Naive thymus-derived CD4-positive, alpha-beta T cell (primary cell): ENCODE measurements at regions not wholly inside any gene's neighbourhood (a gene's known extent, or its start where the extent isn't known, plus 50 kb on each side); places are given as distances from the start of the nearest gene placed in this dataset.
"Not testable (repeated sequence)": the region's sequence is repeated elsewhere in the genome, so short reads cannot be mapped to it uniquely, and the experiment has no call there.

ENCODE experiments used
- ATAC-seq: fragments of 150-1000 bp; cut with Tn5 transposase; 2 replicates; pipeline ENCODE4 v1.10.0; 2021; ENCODE audit warnings: mild to moderate bottlenecking, moderate library complexity
- CTCF ChIA-PET: fragments of 350-600 bp; sonication (Branson Sonifier 250); formaldehyde crosslinking; loops from one replicate; lab custom pipeline; 2021; ENCODE audit warnings: antibody characterized with exemption; lab: Charles Lee
- POLR2A ChIA-PET: fragments of 350-600 bp; sonication (Branson Sonifier 250); formaldehyde crosslinking; loops from one replicate; lab custom pipeline; 2021; ENCODE audit warnings: antibody characterized with exemption, inconsistent platforms; lab: Charles Lee
- DNase-seq, 9 donors: peaks; one replicate each; pipeline versions ENCODE4 v3.0.0 to v3.0.0-alpha.2; 2020 to 2022; ENCODE audit warnings: mixed read lengths in 1 of 9
- H3K27ac ChIP-seq: one replicate; pipeline ENCODE4 v1.7.0; 2013; ENCODE audit warnings: mild to moderate bottlenecking, low read depth, low read length, moderate library complexity
- H3K27me3 ChIP-seq, 2 donors: one replicate each; pipeline ENCODE4 v1.7.0; 2013; ENCODE audit warnings: low read length in 2 of 2, mild to moderate bottlenecking in 2 of 2, moderate library complexity in 2 of 2; ENCODE audit not compliant: control insufficient read depth in 2 of 2, insufficient read depth in 2 of 2
- H3K36me3 ChIP-seq, 3 experiments: 1 replicate in 2 of 3; 2 replicates in 1 of 3; pipeline ENCODE4 v1.7.0; 2013; ENCODE audit warnings: low read length in 3 of 3, mild to moderate bottlenecking in 3 of 3, moderate library complexity in 1 of 3; ENCODE audit not compliant: insufficient read depth in 3 of 3, control insufficient read depth in 2 of 3
- H3K4me1 ChIP-seq, 2 donors: one replicate each; pipeline ENCODE4 v1.7.0; 2013; ENCODE audit warnings: low read length in 2 of 2, mild to moderate bottlenecking in 2 of 2, moderate library complexity in 1 of 2; ENCODE audit not compliant: control insufficient read depth in 2 of 2, insufficient read depth in 2 of 2
- H3K4me3 ChIP-seq: 2 replicates; pipeline ENCODE4 v1.7.0; 2013; ENCODE audit warnings: mild to moderate bottlenecking, low read length
- H3K9me3 ChIP-seq, 3 experiments: 1 replicate in 2 of 3; 2 replicates in 1 of 3; pipeline ENCODE4 v1.7.0; 2013; ENCODE audit warnings: low read length in 3 of 3; ENCODE audit not compliant: control insufficient read depth in 2 of 3
- H3K27ac Mint-ChIP-seq, 9 donors: one replicate each; pipeline ENCODE4 v1.8.0; 2020 to 2022; ENCODE audit warnings: mixed read lengths in 9 of 9, mild to moderate bottlenecking in 8 of 9, moderate library complexity in 5 of 9, inconsistent platforms in 2 of 9
- H3K27me3 Mint-ChIP-seq, 5 donors: one replicate each; pipeline ENCODE4 v1.8.0; 2021 to 2022; ENCODE audit warnings: mixed read lengths in 5 of 5, mild to moderate bottlenecking in 1 of 5
- H3K36me3 Mint-ChIP-seq, 5 donors: one replicate each; pipeline ENCODE4 v1.8.0; 2020 to 2022; ENCODE audit warnings: mixed read lengths in 5 of 5, mild to moderate bottlenecking in 3 of 5, inconsistent platforms in 1 of 5
- H3K4me1 Mint-ChIP-seq, 7 donors: one replicate each; pipeline ENCODE4 v1.8.0; 2020 to 2022; ENCODE audit warnings: mixed read lengths in 7 of 7, mild to moderate bottlenecking in 3 of 7, inconsistent platforms in 1 of 7
- H3K4me3 Mint-ChIP-seq, 10 donors: one replicate each; pipeline ENCODE4 v1.8.0; 2020 to 2022; ENCODE audit warnings: mild to moderate bottlenecking in 10 of 10, mixed read lengths in 10 of 10, moderate library complexity in 6 of 10, inconsistent platforms in 2 of 10
- H3K9me3 Mint-ChIP-seq, 11 donors: one replicate each; pipeline ENCODE4 v1.8.0; 2020 to 2022; ENCODE audit warnings: mixed read lengths in 11 of 11, mild to moderate bottlenecking in 4 of 11, inconsistent platforms in 1 of 11, moderate library complexity in 1 of 11
- intact Hi-C, 2 donors: fragments of 100-400 bp; cut with micrococcal nuclease; formaldehyde crosslinking; loops; one replicate each; pipeline ENCODE4 v1.15.1; 2023

- no peak overlapping the region for H3K4me3 ChIP-seq
- Mint-ChIP-seq H3K4me1 (no peaks in the 10 kb centered on the region), H3K9me3 (peaks cover 0 to 8% (median 0%) of the 10 kb centered on the region in 11 donors), H3K4me3 (no peak overlapping the region), H3K27me3 (no peaks in the 10 kb centered on the region), H3K36me3 (no peaks in the 10 kb centered on the region), H3K27ac (no peak overlapping the region)
- CTCF ChIA-PET: no interaction called here
- no peaks in the 10 kb centered on the region for H3K36me3 ChIP-seq
- POLR2A ChIA-PET: no interaction called here
- H3K27ac ChIP-seq: no peak overlapping the region
- H3K9me3 ChIP-seq: no peaks in the 10 kb centered on the region
- no peaks in the 10 kb centered on the region for H3K4me1 ChIP-seq
- no peak for DNase-seq
- no peaks in the 10 kb centered on the region for H3K27me3 ChIP-seq
- intact Hi-C loops: no loop called here
- ATAC-seq: no peak
These were observed 114.1 kb downstream of the FSCB start for GRCh38 chr14:44392984-44393383.

- H3K4me3 ChIP-seq: no peak overlapping the region
- DNase-seq (no peak), ATAC-seq (no peak)
- H3K36me3 Mint-ChIP-seq: no peaks in the 10 kb centered on the region
- H3K27me3 Mint-ChIP-seq: no peaks in the 10 kb centered on the region
- no peaks in the 10 kb centered on the region for H3K36me3 ChIP-seq
- H3K9me3 ChIP-seq: no peaks in the 10 kb centered on the region
- POLR2A ChIA-PET: no interaction called here
- no peaks in the 10 kb centered on the region for H3K4me1 ChIP-seq
- no peak overlapping the region for H3K27ac Mint-ChIP-seq
- CTCF ChIA-PET: no interaction called here
- intact Hi-C loops: no loop called here
- H3K4me1 Mint-ChIP-seq: no peaks in the 10 kb centered on the region
- no peak overlapping the region for H3K27ac ChIP-seq
- H3K27me3 ChIP-seq: no peaks in the 10 kb centered on the region
- H3K4me3 Mint-ChIP-seq: no peak overlapping the region
- peaks cover 0 to 6% (median 0%) of the 10 kb centered on the region in 11 donors for H3K9me3 Mint-ChIP-seq
These were observed 118.8 kb downstream of the FSCB start for GRCh38 chr14:44388306-44388705.

- H3K4me3 Mint-ChIP-seq: no peak overlapping the region
- ChIA-PET POLR2A (no interaction called here), CTCF (no interaction called here)
- H3K27ac Mint-ChIP-seq: no peak overlapping the region
- no peaks in the 10 kb centered on the region for H3K27me3 Mint-ChIP-seq
- Histone ChIP-seq H3K4me1 (no peaks in the 10 kb centered on the region), H3K4me3 (no peak overlapping the region), H3K36me3 (no peaks in the 10 kb centered on the region), H3K9me3 (no peaks in the 10 kb centered on the region), H3K27me3 (no peaks in the 10 kb centered on the region), H3K27ac (no peak overlapping the region)
- ATAC-seq: no peak
- no peaks in the 10 kb centered on the region for H3K4me1 Mint-ChIP-seq
- H3K9me3 Mint-ChIP-seq: peaks cover 0 to 8% (median 0%) of the 10 kb centered on the region in 11 donors
- no peak for DNase-seq
- intact Hi-C loops: no loop called here
- H3K36me3 Mint-ChIP-seq: no peaks in the 10 kb centered on the region
These were observed 121.2 kb downstream of the FSCB start for GRCh38 chr14:44385906-44386305.

GRCh38 chr14:44385296-44385695 lies 121.8 kb downstream of the FSCB start:
- H3K27me3 Mint-ChIP-seq, H3K4me1 ChIP-seq, H3K9me3 ChIP-seq, ATAC-seq, H3K36me3 Mint-ChIP-seq, POLR2A ChIA-PET, DNase-seq, CTCF ChIA-PET, H3K27me3 ChIP-seq, H3K4me3 ChIP-seq, H3K27ac ChIP-seq, intact Hi-C loops, H3K4me3 Mint-ChIP-seq, H3K36me3 ChIP-seq, H3K4me1 Mint-ChIP-seq, H3K27ac Mint-ChIP-seq: not testable (repeated sequence)
- peaks cover 0 to 11% (median 2%) of the 10 kb centered on the region in 11 donors for H3K9me3 Mint-ChIP-seq

GRCh38 chr14:44384601-44385293 lies 122.3 kb downstream of the FSCB start:
- CTCF ChIA-PET, H3K9me3 ChIP-seq, H3K27ac ChIP-seq, H3K36me3 Mint-ChIP-seq, H3K4me3 Mint-ChIP-seq, DNase-seq, POLR2A ChIA-PET, H3K36me3 ChIP-seq, H3K27ac Mint-ChIP-seq, H3K4me1 Mint-ChIP-seq, intact Hi-C loops, H3K27me3 ChIP-seq, H3K27me3 Mint-ChIP-seq, H3K4me3 ChIP-seq, H3K4me1 ChIP-seq, ATAC-seq: not testable (repeated sequence)
- peaks cover 0 to 13% (median 2%) of the 10 kb centered on the region in 11 donors for H3K9me3 Mint-ChIP-seq

GRCh38 chr14:44384093-44384492 lies 123.0 kb downstream of the FSCB start:
- Histone ChIP-seq H3K27ac (no peak overlapping the region), H3K4me3 (no peak overlapping the region), H3K27me3 (no peaks in the 10 kb centered on the region), H3K36me3 (no peaks in the 10 kb centered on the region), H3K9me3 (no peaks in the 10 kb centered on the region), H3K4me1 (no peaks in the 10 kb centered on the region)
- no peaks in the 10 kb centered on the region for H3K36me3 Mint-ChIP-seq
- DNase-seq: no peak
- intact Hi-C loops: no loop called here
- no peaks in the 10 kb centered on the region for H3K27me3 Mint-ChIP-seq
- H3K27ac Mint-ChIP-seq: no peak overlapping the region
- H3K4me3 Mint-ChIP-seq: no peak overlapping the region
- no peak for ATAC-seq
- H3K4me1 Mint-ChIP-seq: no peaks in the 10 kb centered on the region
- POLR2A ChIA-PET: no interaction called here
- CTCF ChIA-PET: no interaction called here
- peaks cover 0 to 13% (median 2%) of the 10 kb centered on the region in 11 donors for H3K9me3 Mint-ChIP-seq

- ChIA-PET CTCF (no interaction called here), POLR2A (no interaction called here)
- Histone ChIP-seq H3K4me3 (no peak overlapping the region), H3K27me3 (no peaks in the 10 kb centered on the region), H3K27ac (no peak overlapping the region), H3K36me3 (no peaks in the 10 kb centered on the region), H3K9me3 (no peaks in the 10 kb centered on the region), H3K4me1 (no peaks in the 10 kb centered on the region)
- intact Hi-C loops: no loop called here
- Mint-ChIP-seq H3K36me3 (no peaks in the 10 kb centered on the region), H3K4me1 (no peaks in the 10 kb centered on the region), H3K9me3 (peaks cover 0 to 13% (median 2%) of the 10 kb centered on the region in 11 donors), H3K4me3 (no peak overlapping the region), H3K27me3 (no peaks in the 10 kb centered on the region), H3K27ac (no peak overlapping the region)
- no peak for DNase-seq
- no peak for ATAC-seq
These were observed 123.4 kb downstream of the FSCB start for GRCh38 chr14:44383636-44384035.
